ENCODE measurements at regions not wholly inside any gene's neighbourhood (a gene's known extent, or its start where the extent isn't known, plus 50 kb on each side); places are given as distances from the start of the nearest gene placed in this dataset.

DNA sequence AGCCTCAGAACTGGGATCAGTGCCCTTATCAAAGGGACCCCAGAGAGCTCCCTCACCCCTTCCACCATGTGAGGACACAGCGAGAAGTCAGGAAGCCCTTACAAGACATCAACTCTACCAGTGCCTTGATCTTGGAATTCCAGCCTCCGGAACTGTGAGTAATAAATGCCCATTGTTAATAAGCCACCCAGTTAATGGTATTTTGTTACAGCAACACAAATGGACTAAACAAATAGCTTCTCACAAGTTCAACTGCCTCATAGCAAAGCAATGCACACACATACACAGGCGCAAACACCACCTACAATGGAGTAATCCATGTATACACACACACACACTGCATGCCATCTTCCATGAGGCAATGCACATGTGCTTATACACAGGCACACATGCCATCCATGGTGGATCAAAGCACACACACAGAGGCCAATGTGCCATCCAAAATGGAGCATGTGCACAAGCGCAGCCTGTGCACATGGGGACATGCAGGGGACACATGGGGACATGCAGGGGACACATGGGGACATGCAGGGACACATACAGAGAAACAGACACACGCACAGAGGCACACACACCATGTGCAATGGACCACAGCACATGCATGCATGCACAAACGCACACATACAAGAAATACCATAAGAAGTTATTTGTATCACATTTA, 137.6 kb upstream of the TBL1X start:
- TF ChIP-seq, protein P1, sequence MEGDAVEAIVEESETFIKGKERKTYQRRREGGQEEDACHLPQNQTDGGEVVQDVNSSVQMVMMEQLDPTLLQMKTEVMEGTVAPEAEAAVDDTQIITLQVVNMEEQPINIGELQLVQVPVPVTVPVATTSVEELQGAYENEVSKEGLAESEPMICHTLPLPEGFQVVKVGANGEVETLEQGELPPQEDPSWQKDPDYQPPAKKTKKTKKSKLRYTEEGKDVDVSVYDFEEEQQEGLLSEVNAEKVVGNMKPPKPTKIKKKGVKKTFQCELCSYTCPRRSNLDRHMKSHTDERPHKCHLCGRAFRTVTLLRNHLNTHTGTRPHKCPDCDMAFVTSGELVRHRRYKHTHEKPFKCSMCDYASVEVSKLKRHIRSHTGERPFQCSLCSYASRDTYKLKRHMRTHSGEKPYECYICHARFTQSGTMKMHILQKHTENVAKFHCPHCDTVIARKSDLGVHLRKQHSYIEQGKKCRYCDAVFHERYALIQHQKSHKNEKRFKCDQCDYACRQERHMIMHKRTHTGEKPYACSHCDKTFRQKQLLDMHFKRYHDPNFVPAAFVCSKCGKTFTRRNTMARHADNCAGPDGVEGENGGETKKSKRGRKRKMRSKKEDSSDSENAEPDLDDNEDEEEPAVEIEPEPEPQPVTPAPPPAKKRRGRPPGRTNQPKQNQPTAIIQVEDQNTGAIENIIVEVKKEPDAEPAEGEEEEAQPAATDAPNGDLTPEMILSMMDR (conservative IDR thresholded peaks at IDR 0.05; ENCODE audit: low read length): no peak
- no peak for TF ChIP-seq EZH2phosphoT487 (IDR thresholded peaks at IDR 0.05; ENCODE audit: borderline replicate concordance)
